ENCODE measurements at regions not wholly inside any gene's neighbourhood (a gene's known extent, or its start where the extent isn't known, plus 50 kb on each side); places are given as distances from the start of the nearest gene placed in this dataset.

GRCh38 chr6:2375443-2375842 lies 130.0 kb upstream of the GMDS start:
- TF ChIP-seq CTCF (IDR thresholded peaks at IDR 0.05) (no peak), POLR2AphosphoS5 (IDR thresholded peaks at IDR 0.05) (no peak), EP300 (IDR thresholded peaks at IDR 0.05) (no peak), POLR2A (IDR thresholded peaks at IDR 0.05) (no peak)

All from gastroesophageal sphincter (tissue), 3 donors.